Hepatocyte (in vitro differentiated cells): ENCODE measurements at regions not wholly inside any gene's neighbourhood (a gene's known extent, or its start where the extent isn't known, plus 50 kb on each side); places are given as distances from the start of the nearest gene placed in this dataset.

Experiments used
- DNase-seq: peaks from one replicate; pipeline ENCODE4 v3.0.0-alpha.2; 2016; ENCODE audit warnings: low spot score
- H2AFZ ChIP-seq: fragments of 200-600 bp; sonication (generic); 2 replicates; pipeline ENCODE4 v1.6.0; 2016; ENCODE audit warnings: antibody characterized with exemption, mild to moderate bottlenecking
- H3K27ac ChIP-seq: fragments of 200-600 bp; sonication (generic); 2 replicates; pipeline ENCODE4 v1.5.1; 2016; ENCODE audit warnings: mild to moderate bottlenecking
- H3K27me3 ChIP-seq: fragments of 200-600 bp; sonication (generic); 2 replicates; pipeline ENCODE4 v1.6.1; 2016
- H3K36me3 ChIP-seq: fragments of 200-600 bp; sonication (generic); replicated peaks from 2 replicates; pipeline ENCODE4 v1.5.1; 2016; ENCODE audit warnings: low read depth; ENCODE audit not compliant: insufficient read depth
- H3K4me1 ChIP-seq: fragments of 200-600 bp; sonication (generic); 2 replicates; pipeline ENCODE4 v1.5.1; 2016; ENCODE audit warnings: mild to moderate bottlenecking, moderate library complexity; ENCODE audit not compliant: insufficient read depth
- H3K4me2 ChIP-seq: fragments of 200-600 bp; sonication (generic); 2 replicates; pipeline ENCODE4 v1.6.0; 2016
- H3K4me3 ChIP-seq: fragments of 200-600 bp; sonication (generic); 2 replicates; pipeline ENCODE4 v1.5.1; 2016; ENCODE audit warnings: mild to moderate bottlenecking
- H3K79me2 ChIP-seq: fragments of 200-600 bp; sonication (generic); 2 replicates; pipeline ENCODE4 v1.6.0; 2017; ENCODE audit warnings: mild to moderate bottlenecking
- H3K9me2 ChIP-seq: fragments of 200-600 bp; sonication (generic); replicated peaks from 2 replicates; pipeline ENCODE4 v1.6.0; 2017; ENCODE audit warnings: mild to moderate bottlenecking; ENCODE audit not compliant: insufficient read depth
- H3K9me3 ChIP-seq: fragments of 200-600 bp; sonication (generic); 2 replicates; pipeline ENCODE4 v1.5.1; 2016; ENCODE audit warnings: low read depth, mild to moderate bottlenecking
- H4K20me1 ChIP-seq: fragments of 200-600 bp; sonication (generic); 2 replicates; pipeline ENCODE4 v1.6.0; 2016; ENCODE audit warnings: mild to moderate bottlenecking; ENCODE audit not compliant: insufficient read depth, poor library complexity, severe bottlenecking
- EZH2 ChIP-seq: fragments of 200-600 bp; sonication (generic); IDR thresholded peaks from 2 replicates; pipeline ENCODE4 v1.6.1; 2016; ENCODE audit warnings: antibody characterized with exemption, mild to moderate bottlenecking, borderline replicate concordance
- EZH2phosphoT487 ChIP-seq: fragments of 200-600 bp; sonication (generic); IDR thresholded peaks from one replicate; pipeline ENCODE4 v1.6.1; 2018; ENCODE audit warnings: antibody characterized with exemption, mild to moderate bottlenecking, low read depth, moderate library complexity; ENCODE audit not compliant: unreplicated experiment, severe bottlenecking
- WGBS: methylation state at CpG from one replicate; pipeline ENCODE4 v1.1.6; 2016; ENCODE audit warnings: low lambda C conversion rate; ENCODE audit errors: missing lambda C conversion rate; 5-methylcytosine and 5-hydroxymethylcytosine counted together
- TF ChIP-seq, protein P1 (sequence below): fragments of 200-600 bp; sonication (generic); IDR thresholded peaks from 2 replicates; pipeline ENCODE4 v1.5.1; 2016; ENCODE audit warnings: antibody characterized with exemption, mild to moderate bottlenecking; ENCODE audit not compliant: poor library complexity

DNA sequence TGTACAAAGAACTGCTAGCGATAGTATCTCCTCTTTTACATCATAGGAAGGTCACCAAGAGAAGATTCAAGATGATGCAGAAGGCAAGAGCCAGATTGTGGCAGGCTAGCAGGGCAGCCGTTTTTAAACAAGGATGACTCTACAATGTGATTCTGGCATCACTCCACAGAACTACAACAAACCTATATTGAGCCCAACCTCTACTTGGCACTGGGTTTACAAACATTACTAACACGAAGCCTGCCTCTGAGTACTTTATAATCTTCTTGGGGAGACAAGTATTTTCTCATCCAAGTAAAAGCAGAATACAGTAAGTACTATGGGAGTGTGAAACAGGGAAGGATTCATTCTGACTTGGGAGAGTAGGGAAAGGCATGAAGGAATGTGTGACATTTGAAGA is 448.6 kb downstream of the ZNF608 start:
- H4K20me1 ChIP-seq: no peaks in the 10 kb centered on the region
- no peak overlapping the region for H3K4me2 ChIP-seq
- H3K36me3 ChIP-seq: no peaks in the 10 kb centered on the region
- no peaks in the 10 kb centered on the region for H3K9me3 ChIP-seq
- WGBS: 61% methylated on average over 3 of the region's 3 CpGs
- no peak overlapping the region for H3K4me3 ChIP-seq
- H3K27me3 ChIP-seq: no peaks in the 10 kb centered on the region
- DNase-seq: no peak
- no peak overlapping the region for H3K27ac ChIP-seq
- no peaks in the 10 kb centered on the region for H3K79me2 ChIP-seq
- peaks cover 12% of the 10 kb centered on the region for H3K4me1 ChIP-seq
- TF ChIP-seq, protein P1, sequence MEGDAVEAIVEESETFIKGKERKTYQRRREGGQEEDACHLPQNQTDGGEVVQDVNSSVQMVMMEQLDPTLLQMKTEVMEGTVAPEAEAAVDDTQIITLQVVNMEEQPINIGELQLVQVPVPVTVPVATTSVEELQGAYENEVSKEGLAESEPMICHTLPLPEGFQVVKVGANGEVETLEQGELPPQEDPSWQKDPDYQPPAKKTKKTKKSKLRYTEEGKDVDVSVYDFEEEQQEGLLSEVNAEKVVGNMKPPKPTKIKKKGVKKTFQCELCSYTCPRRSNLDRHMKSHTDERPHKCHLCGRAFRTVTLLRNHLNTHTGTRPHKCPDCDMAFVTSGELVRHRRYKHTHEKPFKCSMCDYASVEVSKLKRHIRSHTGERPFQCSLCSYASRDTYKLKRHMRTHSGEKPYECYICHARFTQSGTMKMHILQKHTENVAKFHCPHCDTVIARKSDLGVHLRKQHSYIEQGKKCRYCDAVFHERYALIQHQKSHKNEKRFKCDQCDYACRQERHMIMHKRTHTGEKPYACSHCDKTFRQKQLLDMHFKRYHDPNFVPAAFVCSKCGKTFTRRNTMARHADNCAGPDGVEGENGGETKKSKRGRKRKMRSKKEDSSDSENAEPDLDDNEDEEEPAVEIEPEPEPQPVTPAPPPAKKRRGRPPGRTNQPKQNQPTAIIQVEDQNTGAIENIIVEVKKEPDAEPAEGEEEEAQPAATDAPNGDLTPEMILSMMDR: no peak
- TF ChIP-seq EZH2: no peak
- H2AFZ ChIP-seq: no peak overlapping the region
- no peaks in the 10 kb centered on the region for H3K9me2 ChIP-seq

DNA sequence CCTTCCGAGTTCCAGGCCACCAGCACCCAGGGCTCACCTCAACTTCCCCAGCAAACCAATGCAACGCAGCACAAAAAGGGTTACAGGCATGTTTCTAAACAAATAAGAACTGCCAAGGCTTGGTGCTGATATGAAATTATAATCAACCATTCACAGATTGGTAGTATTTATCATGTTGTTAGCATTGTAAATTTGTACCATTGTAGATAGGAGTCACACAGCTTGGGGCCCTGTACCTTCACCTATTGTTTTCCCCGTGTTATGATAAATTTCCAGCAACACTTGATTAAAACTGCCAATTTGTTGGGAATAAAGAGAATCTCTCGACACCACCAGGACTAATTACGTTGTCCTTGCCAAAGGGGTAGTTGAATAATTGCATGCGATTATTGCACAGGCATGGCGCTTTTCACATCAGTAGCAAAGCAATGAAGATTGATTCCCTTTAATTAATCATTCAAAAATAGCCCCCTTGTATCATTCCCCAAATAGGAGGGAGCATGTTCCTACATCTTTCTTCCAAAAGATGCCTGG is 454.1 kb downstream of the ZNF608 start:
- no peaks in the 10 kb centered on the region for H3K79me2 ChIP-seq
- H2AFZ ChIP-seq: no peak overlapping the region
- 90% methylated on average over 7 of the region's 7 CpGs for WGBS
- H4K20me1 ChIP-seq: no peaks in the 10 kb centered on the region
- H3K9me3 ChIP-seq: no peaks in the 10 kb centered on the region
- no peaks in the 10 kb centered on the region for H3K4me1 ChIP-seq
- H3K4me3 ChIP-seq: no peak overlapping the region
- H3K4me2 ChIP-seq: no peak overlapping the region
- TF ChIP-seq EZH2: no peak
- TF ChIP-seq, protein P1: no peak
- no peaks in the 10 kb centered on the region for H3K9me2 ChIP-seq
- H3K27me3 ChIP-seq: no peaks in the 10 kb centered on the region
- no peak for DNase-seq
- H3K27ac ChIP-seq: no peak overlapping the region
- H3K36me3 ChIP-seq: no peaks in the 10 kb centered on the region

DNA sequence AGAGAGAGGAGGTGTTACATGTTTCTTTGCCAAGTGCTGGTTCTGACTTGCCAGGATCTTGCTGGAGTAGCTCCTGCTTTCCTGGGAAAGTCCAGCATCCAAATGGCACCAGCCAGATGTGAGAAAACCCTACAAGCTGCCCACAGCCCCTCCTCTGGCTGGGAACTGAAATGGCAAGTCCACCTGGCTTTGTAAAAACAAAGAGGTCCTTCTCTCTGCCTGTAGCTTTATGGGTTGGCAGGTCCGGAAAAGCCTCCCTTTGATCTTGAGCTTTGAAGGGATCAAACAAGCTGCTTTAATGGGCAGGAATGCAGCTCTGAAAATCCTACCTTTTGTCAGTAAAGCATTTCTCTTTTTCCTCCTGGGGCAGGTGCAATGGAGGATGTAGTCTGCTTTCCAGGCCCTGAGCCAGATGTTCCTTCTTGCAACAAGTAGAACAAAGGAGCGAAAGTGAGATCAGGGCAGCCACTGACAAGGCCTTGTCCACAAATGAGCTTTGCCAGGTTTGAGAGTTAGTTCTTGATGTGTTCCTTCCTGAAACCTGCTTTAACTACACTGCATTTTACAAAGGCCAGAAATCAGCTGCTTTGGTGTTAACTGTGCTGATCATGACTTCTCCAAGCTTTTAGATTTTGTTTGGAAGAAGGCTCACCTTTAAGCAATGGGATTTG is 456.7 kb downstream of the ZNF608 start:
- H3K36me3 ChIP-seq: no peaks in the 10 kb centered on the region
- H3K27me3 ChIP-seq: no peaks in the 10 kb centered on the region
- TF ChIP-seq EZH2phosphoT487 (no peak), EZH2 (no peak)
- TF ChIP-seq, protein P1: peak; percentile 5
- no peak overlapping the region for H3K4me3 ChIP-seq
- no peaks in the 10 kb centered on the region for H3K9me3 ChIP-seq
- 59% methylated on average over 2 of the region's 2 CpGs for WGBS
- no peaks in the 10 kb centered on the region for H3K9me2 ChIP-seq
- H3K79me2 ChIP-seq: no peaks in the 10 kb centered on the region
- H2AFZ ChIP-seq: no peak overlapping the region
- H3K4me2 ChIP-seq: no peak overlapping the region
- no peaks in the 10 kb centered on the region for H4K20me1 ChIP-seq
- no peak for DNase-seq
- H3K4me1 ChIP-seq: no peaks in the 10 kb centered on the region
- no peak overlapping the region for H3K27ac ChIP-seq
